Neural cell (in vitro differentiated cells): ENCODE measurements at regions not wholly inside any gene's neighbourhood (a gene's known extent, or its start where the extent isn't known, plus 50 kb on each side); places are given as distances from the start of the nearest gene placed in this dataset.

Source experiments
- H2AFZ ChIP-seq: fragments of 200-600, 300-800 bp; sonication (generic), shearing (Covaris generic); 2 replicates; pipeline ENCODE4 v1.6.0; 2014; ENCODE audit warnings: low read depth, mild to moderate bottlenecking, antibody characterized with exemption, low read length, moderate library complexity
- H3F3A ChIP-seq: fragments of 200-600 bp; shearing (Covaris generic); 2 replicates; pipeline ENCODE4 v1.6.1; 2016; ENCODE audit warnings: mild to moderate bottlenecking, moderate library complexity, mixed read lengths, antibody characterized with exemption, low read length; ENCODE audit not compliant: insufficient read depth, poor library complexity, severe bottlenecking
- H3K27ac ChIP-seq: fragments of 200-600, 300-800 bp; sonication (generic), shearing (Covaris generic); 2 replicates; pipeline ENCODE4 v1.5.1; 2014; ENCODE audit warnings: mild to moderate bottlenecking, low read length, moderate library complexity
- H3K27me3 ChIP-seq: fragments of 300-800, 200-600 bp; sonication (generic), shearing (Covaris generic); 2 replicates; pipeline ENCODE4 v1.6.0; 2014; ENCODE audit warnings: mild to moderate bottlenecking, low read depth, low read length, moderate library complexity; ENCODE audit not compliant: insufficient read depth
- H3K36me3 ChIP-seq: fragments of 300-800, 200-600 bp; sonication (generic), shearing (Covaris generic); 2 replicates; pipeline ENCODE4 v1.5.1; 2014; ENCODE audit warnings: mild to moderate bottlenecking, antibody characterized with exemption, low read length, moderate library complexity; ENCODE audit not compliant: insufficient read depth
- H3K4me2 ChIP-seq: fragments of 300-800, 200-600 bp; sonication (generic), shearing (Covaris generic); 2 replicates; pipeline ENCODE4 v1.6.0; 2014; ENCODE audit warnings: mild to moderate bottlenecking, low read length
- H3K4me3 ChIP-seq: fragments of 300-800, 200-600 bp; sonication (generic), shearing (Covaris generic); 2 replicates; pipeline ENCODE4 v1.5.1; 2014; ENCODE audit warnings: mild to moderate bottlenecking, low read length, moderate library complexity
- H3K79me2 ChIP-seq: fragments of 200-600 bp; shearing (Covaris generic); replicated peaks from 2 replicates; pipeline ENCODE4 v1.6.0; 2014; ENCODE audit warnings: mild to moderate bottlenecking, low read length, moderate library complexity; ENCODE audit not compliant: insufficient read depth
- H3K9ac ChIP-seq: fragments of 300-800, 200-600 bp; sonication (generic), shearing (Covaris generic); 2 replicates; pipeline ENCODE4 v1.6.1; 2016; ENCODE audit warnings: mild to moderate bottlenecking, low read length, mixed read lengths
- H3K9me2 ChIP-seq: fragments of 200-600 bp; shearing (Covaris generic); 2 replicates; pipeline ENCODE4 v1.6.1; 2016; ENCODE audit warnings: mild to moderate bottlenecking, low read length, mixed read lengths; ENCODE audit not compliant: insufficient read depth
- H3K9me3 ChIP-seq: fragments of 200-600, 300-800 bp; sonication (generic), shearing (Covaris generic); 2 replicates; pipeline ENCODE4 v1.6.1; 2016; ENCODE audit warnings: mild to moderate bottlenecking, mixed run types, low read length, moderate library complexity, mixed read lengths
- H4K20me1 ChIP-seq: fragments of 200-600 bp; shearing (Covaris generic); 2 replicates; pipeline ENCODE4 v1.6.1; 2016; ENCODE audit warnings: mild to moderate bottlenecking, mixed run types; ENCODE audit not compliant: insufficient read depth
- EP300 ChIP-seq: fragments of 450-650 bp; conservative IDR thresholded peaks from 2 replicates; pipeline ENCODE4 v1.6.1; 2014; ENCODE audit warnings: antibody characterized with exemption, mild to moderate bottlenecking, moderate library complexity; ENCODE audit not compliant: poor library complexity, severe bottlenecking
- EZH2 ChIP-seq: fragments of 200-600, 300-800 bp; shearing (Covaris generic), sonication (generic); IDR thresholded peaks from 2 replicates; pipeline ENCODE4 v1.6.1; 2014; ENCODE audit warnings: antibody characterized with exemption, low read length, borderline replicate concordance, mild to moderate bottlenecking; ENCODE audit not compliant: insufficient read depth, poor library complexity, severe bottlenecking
- MXI1 ChIP-seq: fragments of 450-650 bp; conservative IDR thresholded peaks from 2 replicates; pipeline ENCODE4 v1.6.1; 2014; ENCODE audit warnings: antibody characterized with exemption, mild to moderate bottlenecking; ENCODE audit not compliant: poor library complexity, severe bottlenecking
- POLR2AphosphoS5 ChIP-seq: IDR thresholded peaks from 2 replicates; pipeline ENCODE4 v1.6.1; 2012
- RAD21 ChIP-seq: fragments of 450-650 bp; conservative IDR thresholded peaks from 2 replicates; pipeline ENCODE4 v1.6.1; 2014; ENCODE audit warnings: antibody characterized with exemption, mild to moderate bottlenecking, moderate library complexity
- SMC3 ChIP-seq: fragments of 450-650 bp; conservative IDR thresholded peaks from 2 replicates; pipeline ENCODE4 v1.6.1; 2014; ENCODE audit warnings: antibody characterized with exemption, mild to moderate bottlenecking, moderate library complexity; ENCODE audit not compliant: poor library complexity
- TAF1 ChIP-seq: IDR thresholded peaks from 2 replicates; pipeline ENCODE4 v1.6.1; 2012; ENCODE audit warnings: low read depth
- TF ChIP-seq, protein P1 (sequence below): IDR thresholded peaks from 2 replicates; pipeline ENCODE4 v1.6.1; 2012; ENCODE audit warnings: borderline replicate concordance
- TF ChIP-seq, protein P2 (sequence below): fragments of 450-650 bp; IDR thresholded peaks from 2 replicates; pipeline ENCODE4 v1.5.1; 2014; ENCODE audit warnings: antibody characterized with exemption, mild to moderate bottlenecking, moderate library complexity; ENCODE audit not compliant: poor library complexity, severe bottlenecking

DNA sequence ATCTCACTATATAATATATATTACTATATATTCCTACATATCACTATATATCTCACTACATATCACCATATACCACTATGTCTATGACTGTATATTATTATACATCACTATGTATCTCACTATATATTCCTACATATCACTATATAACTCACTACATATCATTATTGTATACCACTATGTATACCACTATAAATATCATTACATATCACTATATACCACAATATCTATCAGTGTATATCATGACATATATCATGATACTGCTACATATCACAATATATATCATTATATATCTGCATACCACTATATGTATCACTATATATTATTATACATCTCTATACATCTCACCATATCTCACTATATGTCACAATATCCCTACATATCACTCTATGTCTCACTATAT, 121.5 kb downstream of the ASCL4 start:
- no peaks in the 10 kb centered on the region for H3K27me3 ChIP-seq
- no peaks in the 10 kb centered on the region for H4K20me1 ChIP-seq
- H3F3A ChIP-seq = no peaks in the 10 kb centered on the region
- H3K9ac ChIP-seq = no peak overlapping the region
- H3K36me3 ChIP-seq = no peaks in the 10 kb centered on the region
- H2AFZ ChIP-seq = no peak overlapping the region
- H3K4me2 ChIP-seq = no peak overlapping the region
- H3K4me3 ChIP-seq = no peak overlapping the region
- TF ChIP-seq SMC3 = no peak
- TF ChIP-seq, protein P1, sequence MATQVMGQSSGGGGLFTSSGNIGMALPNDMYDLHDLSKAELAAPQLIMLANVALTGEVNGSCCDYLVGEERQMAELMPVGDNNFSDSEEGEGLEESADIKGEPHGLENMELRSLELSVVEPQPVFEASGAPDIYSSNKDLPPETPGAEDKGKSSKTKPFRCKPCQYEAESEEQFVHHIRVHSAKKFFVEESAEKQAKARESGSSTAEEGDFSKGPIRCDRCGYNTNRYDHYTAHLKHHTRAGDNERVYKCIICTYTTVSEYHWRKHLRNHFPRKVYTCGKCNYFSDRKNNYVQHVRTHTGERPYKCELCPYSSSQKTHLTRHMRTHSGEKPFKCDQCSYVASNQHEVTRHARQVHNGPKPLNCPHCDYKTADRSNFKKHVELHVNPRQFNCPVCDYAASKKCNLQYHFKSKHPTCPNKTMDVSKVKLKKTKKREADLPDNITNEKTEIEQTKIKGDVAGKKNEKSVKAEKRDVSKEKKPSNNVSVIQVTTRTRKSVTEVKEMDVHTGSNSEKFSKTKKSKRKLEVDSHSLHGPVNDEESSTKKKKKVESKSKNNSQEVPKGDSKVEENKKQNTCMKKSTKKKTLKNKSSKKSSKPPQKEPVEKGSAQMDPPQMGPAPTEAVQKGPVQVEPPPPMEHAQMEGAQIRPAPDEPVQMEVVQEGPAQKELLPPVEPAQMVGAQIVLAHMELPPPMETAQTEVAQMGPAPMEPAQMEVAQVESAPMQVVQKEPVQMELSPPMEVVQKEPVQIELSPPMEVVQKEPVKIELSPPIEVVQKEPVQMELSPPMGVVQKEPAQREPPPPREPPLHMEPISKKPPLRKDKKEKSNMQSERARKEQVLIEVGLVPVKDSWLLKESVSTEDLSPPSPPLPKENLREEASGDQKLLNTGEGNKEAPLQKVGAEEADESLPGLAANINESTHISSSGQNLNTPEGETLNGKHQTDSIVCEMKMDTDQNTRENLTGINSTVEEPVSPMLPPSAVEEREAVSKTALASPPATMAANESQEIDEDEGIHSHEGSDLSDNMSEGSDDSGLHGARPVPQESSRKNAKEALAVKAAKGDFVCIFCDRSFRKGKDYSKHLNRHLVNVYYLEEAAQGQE = no peak
- TF ChIP-seq TAF1 = no peak
- no peak for TF ChIP-seq EZH2
- no peak for TF ChIP-seq MXI1
- no peak for TF ChIP-seq EP300
- no peak for TF ChIP-seq RAD21
- TF ChIP-seq POLR2AphosphoS5 = no peak
- TF ChIP-seq, protein P2, sequence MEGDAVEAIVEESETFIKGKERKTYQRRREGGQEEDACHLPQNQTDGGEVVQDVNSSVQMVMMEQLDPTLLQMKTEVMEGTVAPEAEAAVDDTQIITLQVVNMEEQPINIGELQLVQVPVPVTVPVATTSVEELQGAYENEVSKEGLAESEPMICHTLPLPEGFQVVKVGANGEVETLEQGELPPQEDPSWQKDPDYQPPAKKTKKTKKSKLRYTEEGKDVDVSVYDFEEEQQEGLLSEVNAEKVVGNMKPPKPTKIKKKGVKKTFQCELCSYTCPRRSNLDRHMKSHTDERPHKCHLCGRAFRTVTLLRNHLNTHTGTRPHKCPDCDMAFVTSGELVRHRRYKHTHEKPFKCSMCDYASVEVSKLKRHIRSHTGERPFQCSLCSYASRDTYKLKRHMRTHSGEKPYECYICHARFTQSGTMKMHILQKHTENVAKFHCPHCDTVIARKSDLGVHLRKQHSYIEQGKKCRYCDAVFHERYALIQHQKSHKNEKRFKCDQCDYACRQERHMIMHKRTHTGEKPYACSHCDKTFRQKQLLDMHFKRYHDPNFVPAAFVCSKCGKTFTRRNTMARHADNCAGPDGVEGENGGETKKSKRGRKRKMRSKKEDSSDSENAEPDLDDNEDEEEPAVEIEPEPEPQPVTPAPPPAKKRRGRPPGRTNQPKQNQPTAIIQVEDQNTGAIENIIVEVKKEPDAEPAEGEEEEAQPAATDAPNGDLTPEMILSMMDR = no peak
- H3K9me3 ChIP-seq = no peaks in the 10 kb centered on the region
- no peak overlapping the region for H3K27ac ChIP-seq
- no peaks in the 10 kb centered on the region for H3K9me2 ChIP-seq
- no peaks in the 10 kb centered on the region for H3K79me2 ChIP-seq

DNA sequence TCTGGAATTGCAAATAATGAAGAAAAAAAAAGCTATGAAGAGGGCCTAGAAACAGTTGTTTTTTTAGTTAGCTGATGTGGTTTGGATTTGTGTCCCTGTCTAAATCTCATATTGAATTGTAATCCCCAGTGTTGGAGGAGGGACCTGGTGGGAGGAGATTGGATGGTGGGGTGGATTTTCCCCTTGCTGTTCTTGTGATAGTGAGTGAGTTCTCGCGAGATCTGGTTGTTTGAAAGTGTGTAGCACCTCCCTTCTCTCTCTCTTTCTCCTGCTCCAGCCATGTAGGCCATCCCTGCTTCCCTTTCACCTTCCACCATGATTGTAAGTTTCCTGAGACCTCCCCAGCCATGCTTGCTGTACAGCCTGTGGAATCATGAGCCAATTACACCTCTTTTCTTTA, 126.1 kb downstream of the ASCL4 start:
- H3K4me2 ChIP-seq = no peak overlapping the region
- no peaks in the 10 kb centered on the region for H3K79me2 ChIP-seq
- H3K4me3 ChIP-seq = no peak overlapping the region
- H3F3A ChIP-seq = no peaks in the 10 kb centered on the region
- TF ChIP-seq, protein P1 = no peak
- no peaks in the 10 kb centered on the region for H3K36me3 ChIP-seq
- H3K9ac ChIP-seq = no peak overlapping the region
- H3K27ac ChIP-seq = no peak overlapping the region
- H3K9me2 ChIP-seq = no peaks in the 10 kb centered on the region
- peaks cover 33% of the 10 kb centered on the region for H3K27me3 ChIP-seq
- H3K9me3 ChIP-seq = no peaks in the 10 kb centered on the region
- H4K20me1 ChIP-seq = no peaks in the 10 kb centered on the region
- no peak overlapping the region for H2AFZ ChIP-seq
